ENCODE measurements at regions not wholly inside any gene's neighbourhood (a gene's known extent, or its start where the extent isn't known, plus 50 kb on each side); places are given as distances from the start of the nearest gene placed in this dataset.

- TF ChIP-seq CHD7 (IDR thresholded peaks at IDR 0.05; ENCODE audit: insufficient replicate concordance, low read length) (no peak), ATF3 (IDR thresholded peaks at IDR 0.05; ENCODE audit: insufficient read depth, low read depth, low read length) (no peak), MAX (IDR thresholded peaks at IDR 0.05) (no peak)
Observed at GRCh38 chr5:17167171-17167891, 50.1 kb upstream of the BASP1 start (continued).

All from H1 (cell line).